ENCODE measurements at regions not wholly inside any gene's neighbourhood (a gene's known extent, or its start where the extent isn't known, plus 50 kb on each side); places are given as distances from the start of the nearest gene placed in this dataset.

DNA sequence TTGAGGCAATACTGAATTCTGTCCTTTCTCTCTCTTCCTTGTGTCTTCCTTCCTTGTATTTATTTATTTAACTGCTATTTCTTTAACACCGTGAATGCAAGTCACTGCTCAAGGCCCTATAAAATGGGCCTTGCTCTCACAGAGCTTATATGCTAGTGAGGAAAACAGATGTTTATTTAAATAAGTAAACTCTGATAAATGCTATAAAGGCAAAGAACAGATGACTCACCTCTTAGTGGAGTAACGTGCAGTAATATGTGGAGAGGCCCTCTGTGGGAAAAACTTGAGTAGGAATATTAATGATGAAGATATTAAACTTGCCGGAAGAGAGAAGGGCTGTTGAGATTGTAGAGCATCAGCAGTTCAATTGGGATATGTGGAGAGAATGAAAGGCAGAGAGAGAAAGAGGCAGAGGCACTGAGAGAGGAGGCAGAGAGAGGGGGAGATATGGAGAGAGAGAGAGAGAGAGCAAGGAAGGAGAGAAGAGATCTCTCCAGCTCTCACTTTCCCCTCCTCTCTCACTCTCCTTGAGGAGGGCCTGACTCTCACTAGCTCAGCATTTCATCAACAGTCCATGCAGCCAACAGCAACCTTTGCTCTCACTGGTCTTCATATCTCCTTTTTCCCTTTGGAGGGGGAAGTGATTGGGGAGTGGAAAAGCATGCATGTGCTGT lies 322.2 kb downstream of the LMX1A start:
- no peak overlapping the region for H3K27ac ChIP-seq
- H3K36me3 ChIP-seq (ENCODE audit: insufficient read depth in 1 of 2, low read depth in 1 of 2), result no peaks in the 10 kb centered on the region
- intact Hi-C loops (cut with DNase I), result no loop called here
- WGBS, 3 donors, result 63 to 79% (median 76%) methylated on average over 3 of the region's 3 CpGs
- H3K4me1 ChIP-seq, result no peaks in the 10 kb centered on the region
- H3K27me3 ChIP-seq (ENCODE audit: insufficient read depth in 3 of 3, low read length in 2 of 3), result no peaks in the 10 kb centered on the region
- DNase-seq (no peak), ATAC-seq (no peak)
- no peak overlapping the region for H3K4me3 ChIP-seq
- H3K9me3 ChIP-seq, result no peaks in the 10 kb centered on the region
- TF ChIP-seq, protein P1, sequence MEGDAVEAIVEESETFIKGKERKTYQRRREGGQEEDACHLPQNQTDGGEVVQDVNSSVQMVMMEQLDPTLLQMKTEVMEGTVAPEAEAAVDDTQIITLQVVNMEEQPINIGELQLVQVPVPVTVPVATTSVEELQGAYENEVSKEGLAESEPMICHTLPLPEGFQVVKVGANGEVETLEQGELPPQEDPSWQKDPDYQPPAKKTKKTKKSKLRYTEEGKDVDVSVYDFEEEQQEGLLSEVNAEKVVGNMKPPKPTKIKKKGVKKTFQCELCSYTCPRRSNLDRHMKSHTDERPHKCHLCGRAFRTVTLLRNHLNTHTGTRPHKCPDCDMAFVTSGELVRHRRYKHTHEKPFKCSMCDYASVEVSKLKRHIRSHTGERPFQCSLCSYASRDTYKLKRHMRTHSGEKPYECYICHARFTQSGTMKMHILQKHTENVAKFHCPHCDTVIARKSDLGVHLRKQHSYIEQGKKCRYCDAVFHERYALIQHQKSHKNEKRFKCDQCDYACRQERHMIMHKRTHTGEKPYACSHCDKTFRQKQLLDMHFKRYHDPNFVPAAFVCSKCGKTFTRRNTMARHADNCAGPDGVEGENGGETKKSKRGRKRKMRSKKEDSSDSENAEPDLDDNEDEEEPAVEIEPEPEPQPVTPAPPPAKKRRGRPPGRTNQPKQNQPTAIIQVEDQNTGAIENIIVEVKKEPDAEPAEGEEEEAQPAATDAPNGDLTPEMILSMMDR (IDR thresholded peaks at IDR 0.05), result no peak

DNA sequence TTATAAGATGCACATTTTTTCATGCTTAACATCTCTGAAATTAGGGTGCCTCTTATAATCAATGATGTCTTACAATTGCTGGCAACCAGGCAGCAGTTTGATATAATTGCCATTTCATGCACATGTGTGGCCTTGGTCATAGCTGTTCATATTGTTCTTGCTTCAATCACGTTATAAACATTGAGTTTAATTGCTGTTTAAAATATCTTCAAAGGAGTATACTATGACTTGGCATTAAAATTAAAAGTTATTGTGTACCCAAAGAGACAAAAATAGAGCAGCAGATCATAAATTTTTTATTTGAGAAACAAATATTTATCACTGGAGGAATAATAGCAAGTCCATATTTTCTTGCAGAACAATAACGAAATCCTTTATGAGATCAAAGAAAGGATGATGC lies 325.5 kb downstream of the LMX1A start:
- 54 to 68% (median 68%) methylated on average over 2 of the region's 2 CpGs for WGBS, 3 donors
- intact Hi-C loops (cut with DNase I), result no loop called here
- no peaks in the 10 kb centered on the region for H3K27me3 ChIP-seq (ENCODE audit: insufficient read depth in 3 of 3, low read length in 2 of 3)
- no peaks in the 10 kb centered on the region for H3K9me3 ChIP-seq
- H3K27ac ChIP-seq, result no peak overlapping the region
- TF ChIP-seq, protein P1 (IDR thresholded peaks at IDR 0.05), result no peak
- no peaks in the 10 kb centered on the region for H3K4me1 ChIP-seq
- H3K36me3 ChIP-seq (ENCODE audit: insufficient read depth in 1 of 2, low read depth in 1 of 2), result no peaks in the 10 kb centered on the region
- no peak overlapping the region for H3K4me3 ChIP-seq
- DNase-seq (no peak), ATAC-seq (no peak)

DNA sequence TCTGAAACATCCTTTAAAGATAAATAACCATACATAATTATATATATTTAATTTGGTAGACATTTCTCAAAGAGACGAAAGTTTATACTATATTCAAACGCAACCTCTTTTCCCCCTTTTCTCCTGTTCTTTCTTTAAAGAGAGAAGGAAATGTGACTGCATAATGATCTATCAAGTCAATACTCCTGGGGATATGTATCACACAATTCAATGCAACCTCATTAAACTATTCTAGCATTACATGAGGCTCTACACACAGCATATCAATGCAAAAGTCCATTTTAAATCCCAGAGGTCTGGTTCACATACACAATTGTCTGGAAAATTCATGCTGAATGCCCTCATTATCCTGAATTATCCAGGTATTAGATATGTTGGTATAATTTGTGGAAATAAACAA lies 330.7 kb downstream of the LMX1A start:
- no peaks in the 10 kb centered on the region for H3K9me3 ChIP-seq
- DNase-seq, result no peak
- H3K4me3 ChIP-seq, result no peak overlapping the region
- H3K4me1 ChIP-seq, result no peaks in the 10 kb centered on the region
- TF ChIP-seq, protein P1 (IDR thresholded peaks at IDR 0.05), result no peak
- H3K27me3 ChIP-seq (ENCODE audit: insufficient read depth in 3 of 3, low read length in 2 of 3), result no peaks in the 10 kb centered on the region
- H3K27ac ChIP-seq, result no peak overlapping the region
- WGBS, 3 donors, result 91 to 98% (median 95%) methylated on average over 2 of the region's 2 CpGs
- ATAC-seq, result no peak
- intact Hi-C loops (cut with DNase I), result no loop called here
- no peaks in the 10 kb centered on the region for H3K36me3 ChIP-seq (ENCODE audit: insufficient read depth in 1 of 2, low read depth in 1 of 2)

DNA sequence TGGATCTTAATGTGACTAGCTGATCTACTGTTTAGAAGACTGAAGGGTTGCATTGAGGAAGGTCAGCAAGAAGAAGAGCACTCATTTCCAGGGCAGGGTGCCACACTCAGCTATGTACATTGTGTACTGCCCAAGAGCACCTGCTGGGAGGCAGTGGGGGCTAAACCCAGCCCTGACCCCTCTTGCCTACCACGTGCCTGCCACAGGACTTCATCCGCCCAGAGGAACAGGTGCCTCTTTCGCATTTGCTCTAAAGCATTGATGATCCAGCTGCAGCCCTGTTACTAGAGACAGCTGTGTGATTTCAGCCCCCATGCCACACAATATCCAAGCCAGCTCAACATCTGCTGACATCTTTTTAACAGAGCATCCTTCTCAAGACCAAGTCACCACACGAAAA lies 341.8 kb downstream of the LMX1A start:
- Histone ChIP-seq H3K36me3 (ENCODE audit: insufficient read depth in 1 of 2, low read depth in 1 of 2) (no peaks in the 10 kb centered on the region), H3K4me3 (no peak overlapping the region), H3K27ac (no peak overlapping the region), H3K27me3 (ENCODE audit: insufficient read depth in 3 of 3, low read length in 2 of 3) (no peaks in the 10 kb centered on the region), H3K9me3 (no peaks in the 10 kb centered on the region), H3K4me1 (no peaks in the 10 kb centered on the region)
- 27 to 46% (median 27%) methylated on average over 4 of the region's 4 CpGs for WGBS, 3 donors
- no peak for DNase-seq
- TF ChIP-seq, protein P1 (IDR thresholded peaks at IDR 0.05), result no peak
- no peak for ATAC-seq
- intact Hi-C loops (cut with DNase I), result no loop called here

DNA sequence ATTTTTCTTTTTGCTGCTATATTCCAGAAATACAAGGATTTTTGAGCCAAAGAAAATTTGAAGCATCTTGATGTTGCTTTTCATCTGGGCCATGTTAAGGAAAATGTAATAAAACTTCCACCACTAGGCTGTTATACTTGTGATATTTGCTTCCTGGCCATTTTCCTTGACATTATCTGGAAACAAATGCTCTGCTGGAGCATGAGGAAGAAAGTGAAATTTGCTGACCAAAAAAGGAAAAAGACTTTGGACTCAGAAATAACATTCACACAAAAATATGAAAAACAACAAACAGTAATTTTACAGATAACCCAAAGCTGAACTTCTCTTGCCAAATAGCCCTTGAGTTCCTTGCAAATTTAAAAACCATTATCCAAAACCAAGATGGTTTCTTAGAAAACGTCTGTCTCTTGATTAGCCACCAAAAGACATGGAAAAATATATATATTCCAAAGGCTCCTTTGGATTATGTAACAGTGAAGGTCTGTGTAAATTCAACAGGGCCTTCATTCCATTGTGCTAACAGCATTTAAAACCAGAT lies 344.5 kb downstream of the LMX1A start:
- no peak overlapping the region for H3K27ac ChIP-seq
- H3K9me3 ChIP-seq, result no peaks in the 10 kb centered on the region
- H3K4me1 ChIP-seq, result no peaks in the 10 kb centered on the region
- TF ChIP-seq, protein P1 (IDR thresholded peaks at IDR 0.05), result no peak
- no peaks in the 10 kb centered on the region for H3K36me3 ChIP-seq (ENCODE audit: insufficient read depth in 1 of 2, low read depth in 1 of 2)
- no peak overlapping the region for H3K4me3 ChIP-seq
- no peak for ATAC-seq
- intact Hi-C loops (cut with DNase I), result no loop called here
- H3K27me3 ChIP-seq (ENCODE audit: insufficient read depth in 3 of 3, low read length in 2 of 3), result no peaks in the 10 kb centered on the region
- no peak for DNase-seq
- WGBS, 3 donors, result 13 to 20% (median 14%) methylated on average over 1 of the region's 1 CpG

Data from psoas muscle (tissue), 7 donors.